Astrocyte (in vitro differentiated cells and primary cell): ENCODE measurements at regions not wholly inside any gene's neighbourhood (a gene's known extent, or its start where the extent isn't known, plus 50 kb on each side); places are given as distances from the start of the nearest gene placed in this dataset.

ENCODE experiments used
- DNase-seq: peaks from one replicate; pipeline ENCODE4 v3.0.0-alpha.2; 2010; ENCODE audit warnings: low read depth
- FAIRE-seq: peaks from 2 replicates; lab custom pipeline; 2011; peaks lifted over from hg19 to GRCh38; lab: Jason Lieb, UNC
- H2AFZ ChIP-seq: 2 replicates; pipeline ENCODE4 v1.6.0; 2012; ENCODE audit warnings: low read depth, low read length, inconsistent platforms
- H3K27ac ChIP-seq: 2 replicates; pipeline ENCODE4 v1.5.1; 2011; ENCODE audit warnings: low read depth, low read length, inconsistent platforms
- H3K27me3 ChIP-seq: 2 replicates; pipeline ENCODE4 v1.6.0; 2011; ENCODE audit warnings: low read length, inconsistent platforms; ENCODE audit not compliant: insufficient read depth
- H3K36me3 ChIP-seq: 2 replicates; pipeline ENCODE4 v1.5.1; 2011; ENCODE audit warnings: low read length, inconsistent platforms; ENCODE audit not compliant: insufficient read depth
- H3K4me1 ChIP-seq: 2 replicates; pipeline ENCODE4 v1.5.1; 2011; ENCODE audit warnings: low read length, inconsistent platforms; ENCODE audit not compliant: insufficient read depth
- H3K4me2 ChIP-seq: 2 replicates; pipeline ENCODE4 v1.6.0; 2012; ENCODE audit warnings: low read length, inconsistent platforms
- H3K4me3 ChIP-seq: 2 replicates; pipeline ENCODE4 v1.5.1; 2011; ENCODE audit warnings: low read depth, mild to moderate bottlenecking, low read length, inconsistent platforms; ENCODE audit not compliant: insufficient read depth
- H3K79me2 ChIP-seq: 2 replicates; pipeline ENCODE4 v1.6.0; 2012; ENCODE audit warnings: mild to moderate bottlenecking, low read length, inconsistent platforms; ENCODE audit not compliant: insufficient read depth
- H3K9ac ChIP-seq: 2 replicates; pipeline ENCODE4 v1.6.0; 2012; ENCODE audit warnings: mild to moderate bottlenecking, low read length, inconsistent platforms
- H3K9me3 ChIP-seq: 2 replicates; pipeline ENCODE4 v1.5.1; 2012; ENCODE audit warnings: low read depth, mild to moderate bottlenecking, low read length, inconsistent platforms; ENCODE audit not compliant: insufficient read depth
- H4K20me1 ChIP-seq: 2 replicates; pipeline ENCODE4 v1.6.0; 2012; ENCODE audit warnings: low read length, inconsistent platforms; ENCODE audit not compliant: insufficient read depth
- H3K27ac Mint-ChIP-seq: one replicate; pipeline ENCODE4 v1.8.0; 2021; ENCODE audit warnings: mild to moderate bottlenecking, mixed read lengths; ENCODE audit not compliant: unreplicated experiment
- H3K27me3 Mint-ChIP-seq: one replicate; pipeline ENCODE4 v1.8.0; 2021; ENCODE audit warnings: low read depth, mixed read lengths; ENCODE audit not compliant: unreplicated experiment
- H3K36me3 Mint-ChIP-seq: one replicate; pipeline ENCODE4 v1.8.0; 2021; ENCODE audit warnings: low read depth, mixed read lengths; ENCODE audit not compliant: unreplicated experiment
- H3K4me1 Mint-ChIP-seq: one replicate; pipeline ENCODE4 v1.8.0; 2021; ENCODE audit warnings: low read depth, mixed read lengths; ENCODE audit not compliant: unreplicated experiment
- H3K4me3 Mint-ChIP-seq: one replicate; pipeline ENCODE4 v1.8.0; 2021; ENCODE audit warnings: mild to moderate bottlenecking, moderate library complexity, mixed read lengths; ENCODE audit not compliant: unreplicated experiment
- H3K9me3 Mint-ChIP-seq: one replicate; pipeline ENCODE4 v1.8.0; 2021; ENCODE audit warnings: mild to moderate bottlenecking, mixed read lengths; ENCODE audit not compliant: unreplicated experiment
- EZH2 ChIP-seq: IDR thresholded peaks from 2 replicates; pipeline ENCODE4 v1.6.1; 2012; ENCODE audit warnings: mild to moderate bottlenecking, low read length, inconsistent platforms; ENCODE audit not compliant: insufficient read depth
- TF ChIP-seq, protein P1 (sequence below): IDR thresholded peaks from 2 replicates; pipeline ENCODE4 v1.5.1; 2011; ENCODE audit warnings: low read depth, mild to moderate bottlenecking, inconsistent platforms, low read length, moderate library complexity; ENCODE audit not compliant: insufficient read depth

DNA sequence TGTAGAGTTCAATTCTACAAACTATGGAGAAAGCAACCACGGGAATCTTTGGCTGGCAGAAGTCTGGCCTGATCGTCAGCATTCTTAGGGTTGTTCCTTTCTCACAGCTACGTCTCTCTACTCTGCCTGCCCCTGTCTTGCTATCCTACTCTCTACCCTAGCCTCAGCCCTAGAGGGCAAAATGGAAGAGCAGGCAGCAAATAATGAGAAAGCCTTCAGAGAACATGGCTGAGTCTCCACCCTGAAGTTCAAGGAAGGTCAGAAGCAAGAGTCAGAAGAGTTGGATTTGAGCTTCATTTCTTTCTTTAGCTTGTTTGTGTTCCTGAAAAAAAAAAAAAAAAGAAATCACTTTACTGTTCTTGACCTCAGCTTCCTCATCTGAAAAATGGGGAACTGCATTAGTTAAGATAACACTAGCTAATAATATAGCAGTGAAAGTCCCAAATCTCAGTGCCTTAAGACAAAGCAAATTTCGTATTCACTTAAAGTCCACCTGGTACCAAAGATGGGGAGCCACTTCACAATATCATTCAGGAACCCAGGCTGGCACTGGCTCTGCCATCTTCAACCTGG is 50.2 kb upstream of the CCND2 start:
- peaks cover 43% of the 10 kb centered on the region for H3K27me3 Mint-ChIP-seq

DNA sequence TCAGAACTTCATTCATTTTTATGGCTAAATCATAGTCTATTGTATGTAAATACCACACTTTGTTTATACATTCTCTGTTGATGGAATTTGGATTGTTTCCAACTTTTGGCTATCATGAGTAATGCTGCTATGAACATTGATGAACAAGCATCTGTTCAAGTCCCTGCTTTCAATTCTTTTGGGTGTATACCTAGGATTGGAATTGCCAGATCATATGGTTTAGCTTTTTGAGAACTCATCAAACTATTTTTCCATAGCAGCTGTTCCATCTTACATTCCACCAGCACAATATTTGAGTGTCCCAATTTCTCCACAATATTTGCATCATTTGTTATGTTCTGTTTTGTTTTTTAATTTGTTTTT is 52.3 kb upstream of the CCND2 start:
- Histone ChIP-seq H4K20me1 (no peaks in the 10 kb centered on the region), H3K27ac (no peak overlapping the region), H3K36me3 (no peaks in the 10 kb centered on the region), H3K9ac (no peak overlapping the region), H2AFZ (no peak overlapping the region), H3K79me2 (no peaks in the 10 kb centered on the region), H3K4me2 (no peak overlapping the region), H3K4me1 (no peaks in the 10 kb centered on the region), H3K27me3 (no peaks in the 10 kb centered on the region), H3K9me3 (no peaks in the 10 kb centered on the region), H3K4me3 (no peak overlapping the region)
- Mint-ChIP-seq H3K4me1 (no peaks in the 10 kb centered on the region), H3K4me3 (no peak overlapping the region), H3K36me3 (no peaks in the 10 kb centered on the region), H3K27me3 (peaks cover 27% of the 10 kb centered on the region), H3K27ac (no peak overlapping the region), H3K9me3 (peaks cover 4% of the 10 kb centered on the region)
- FAIRE-seq (no peak), DNase-seq (no peak)
- TF ChIP-seq EZH2: no peak
- TF ChIP-seq, protein P1, sequence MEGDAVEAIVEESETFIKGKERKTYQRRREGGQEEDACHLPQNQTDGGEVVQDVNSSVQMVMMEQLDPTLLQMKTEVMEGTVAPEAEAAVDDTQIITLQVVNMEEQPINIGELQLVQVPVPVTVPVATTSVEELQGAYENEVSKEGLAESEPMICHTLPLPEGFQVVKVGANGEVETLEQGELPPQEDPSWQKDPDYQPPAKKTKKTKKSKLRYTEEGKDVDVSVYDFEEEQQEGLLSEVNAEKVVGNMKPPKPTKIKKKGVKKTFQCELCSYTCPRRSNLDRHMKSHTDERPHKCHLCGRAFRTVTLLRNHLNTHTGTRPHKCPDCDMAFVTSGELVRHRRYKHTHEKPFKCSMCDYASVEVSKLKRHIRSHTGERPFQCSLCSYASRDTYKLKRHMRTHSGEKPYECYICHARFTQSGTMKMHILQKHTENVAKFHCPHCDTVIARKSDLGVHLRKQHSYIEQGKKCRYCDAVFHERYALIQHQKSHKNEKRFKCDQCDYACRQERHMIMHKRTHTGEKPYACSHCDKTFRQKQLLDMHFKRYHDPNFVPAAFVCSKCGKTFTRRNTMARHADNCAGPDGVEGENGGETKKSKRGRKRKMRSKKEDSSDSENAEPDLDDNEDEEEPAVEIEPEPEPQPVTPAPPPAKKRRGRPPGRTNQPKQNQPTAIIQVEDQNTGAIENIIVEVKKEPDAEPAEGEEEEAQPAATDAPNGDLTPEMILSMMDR: no peak

More for the DNA sequence above, 50.2 kb upstream of the CCND2 start:
- H3K4me1 Mint-ChIP-seq: no peaks in the 10 kb centered on the region
- FAIRE-seq: no peak
- Histone ChIP-seq H3K36me3 (no peaks in the 10 kb centered on the region), H3K9me3 (no peaks in the 10 kb centered on the region), H3K27me3 (no peaks in the 10 kb centered on the region), H3K4me3 (no peak overlapping the region), H3K4me2 (no peak overlapping the region), H4K20me1 (no peaks in the 10 kb centered on the region), H3K27ac (no peak overlapping the region), H3K4me1 (no peaks in the 10 kb centered on the region), H3K79me2 (no peaks in the 10 kb centered on the region), H3K9ac (no peak overlapping the region), H2AFZ (no peak overlapping the region)
- H3K9me3 Mint-ChIP-seq: peaks cover 4% of the 10 kb centered on the region
- H3K4me3 Mint-ChIP-seq: no peak overlapping the region
- no peak for DNase-seq
- TF ChIP-seq EZH2: no peak
- no peaks in the 10 kb centered on the region for H3K36me3 Mint-ChIP-seq
- H3K27ac Mint-ChIP-seq: no peak overlapping the region

DNA sequence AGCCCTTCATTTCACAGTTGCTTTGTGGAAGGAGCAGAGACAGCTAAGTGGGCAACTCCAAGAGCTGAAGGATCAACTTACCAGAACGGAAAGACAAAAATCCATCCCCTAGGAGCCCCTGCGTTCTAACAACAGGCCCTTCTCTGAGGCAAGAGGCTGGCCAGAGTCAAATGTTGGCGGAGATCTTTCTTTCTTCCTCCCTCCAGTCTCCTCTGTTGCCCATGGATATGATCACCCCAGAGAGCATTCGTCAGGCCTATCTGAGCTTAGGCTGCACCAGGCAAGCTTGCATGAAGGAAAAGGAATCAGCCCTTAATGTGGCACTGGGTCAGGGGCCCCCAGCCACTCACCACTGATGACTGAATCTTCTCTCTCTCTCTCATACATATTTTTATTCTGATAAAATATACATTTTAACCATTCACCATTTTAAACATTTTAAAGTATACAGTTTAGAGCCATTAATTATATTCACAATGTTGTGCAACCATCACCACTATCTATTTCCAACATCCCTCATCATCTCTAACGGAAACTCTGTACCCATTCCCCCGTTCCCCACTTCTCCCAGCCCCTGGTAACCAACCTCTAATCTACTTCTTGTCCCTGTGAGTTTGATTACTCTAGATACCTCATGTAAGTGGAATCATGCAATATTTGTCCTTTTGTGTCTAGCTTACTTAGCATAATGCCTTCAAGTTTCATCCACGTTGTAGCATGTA is 52.9 kb upstream of the CCND2 start:
- no peak overlapping the region for H3K27ac ChIP-seq
- Mint-ChIP-seq H3K4me1 (peaks cover 3% of the 10 kb centered on the region), H3K36me3 (no peaks in the 10 kb centered on the region), H3K4me3 (no peak overlapping the region), H3K27ac (no peak overlapping the region), H3K27me3 (peaks cover 22% of the 10 kb centered on the region), H3K9me3 (peaks cover 4% of the 10 kb centered on the region)
- H3K4me3 ChIP-seq: no peak overlapping the region
- no peaks in the 10 kb centered on the region for H3K79me2 ChIP-seq
- no peak overlapping the region for H3K4me2 ChIP-seq
- H3K9me3 ChIP-seq: no peaks in the 10 kb centered on the region
- FAIRE-seq (no peak), DNase-seq (no peak)
- H4K20me1 ChIP-seq: no peaks in the 10 kb centered on the region
- H3K4me1 ChIP-seq: no peaks in the 10 kb centered on the region
- TF ChIP-seq, protein P1: no peak
- TF ChIP-seq EZH2: no peak
- H3K36me3 ChIP-seq: no peaks in the 10 kb centered on the region
- no peak overlapping the region for H2AFZ ChIP-seq
- H3K9ac ChIP-seq: no peak overlapping the region
- no peaks in the 10 kb centered on the region for H3K27me3 ChIP-seq
